ENCODE measurements at regions not wholly inside any gene's neighbourhood (a gene's known extent, or its start where the extent isn't known, plus 50 kb on each side); places are given as distances from the start of the nearest gene placed in this dataset.

- no peak for DNase-seq
Measured at GRCh38 chr13:109509154-109509900, 277.1 kb downstream of the IRS2 start.

GRCh38 chr13:109500146-109500773, 286.1 kb downstream of the IRS2 start:
- no peak for DNase-seq

GRCh38 chr13:109497917-109498316, 288.5 kb downstream of the IRS2 start:
- DNase-seq: no peak

GRCh38 chr13:109496216-109496615, 290.2 kb downstream of the IRS2 start:
- DNase-seq: no peak

GRCh38 chr13:109494925-109495369, 291.4 kb downstream of the IRS2 start:
- no peak for DNase-seq

- no peak for DNase-seq
Measured at GRCh38 chr13:109485136-109485794, 301.1 kb downstream of the IRS2 start.

GRCh38 chr13:109483284-109483683, 303.1 kb downstream of the IRS2 start:
- DNase-seq: no peak

- DNase-seq: no peak
Measured at GRCh38 chr13:109481040-109481439, 305.3 kb downstream of the IRS2 start.

- DNase-seq: no peak
Measured at GRCh38 chr13:109480011-109480955, 306.1 kb downstream of the IRS2 start.

- no peak for DNase-seq
Measured at GRCh38 chr13:109479534-109479933, 306.8 kb downstream of the IRS2 start.

GRCh38 chr13:109476001-109476400, 310.4 kb downstream of the IRS2 start:
- DNase-seq: no peak

GRCh38 chr13:109468123-109468522, 318.3 kb downstream of the IRS2 start:
- DNase-seq: no peak

GRCh38 chr13:109465148-109465547, 321.2 kb downstream of the IRS2 start:
- no peak for DNase-seq

- no peak for DNase-seq
Measured at GRCh38 chr13:109454167-109454917, 332.0 kb downstream of the IRS2 start.

- no peak for DNase-seq
Measured at GRCh38 chr13:109451726-109452125, 334.7 kb downstream of the IRS2 start.

- no peak for DNase-seq
Measured at GRCh38 chr13:109448629-109449028, 337.8 kb downstream of the IRS2 start.

GRCh38 chr13:109447667-109448066, 338.7 kb downstream of the IRS2 start:
- DNase-seq: no peak

GRCh38 chr13:109440320-109440719, 346.1 kb downstream of the IRS2 start:
- DNase-seq: no peak

GRCh38 chr13:109439813-109440212, 346.6 kb downstream of the IRS2 start:
- no peak for DNase-seq

- no peak for DNase-seq
Measured at GRCh38 chr13:109436841-109437240, 349.5 kb downstream of the IRS2 start.

GRCh38 chr13:109436055-109436622, 350.2 kb downstream of the IRS2 start:
- no peak for DNase-seq

GRCh38 chr13:109431217-109431616, 355.2 kb downstream of the IRS2 start:
- DNase-seq: no peak
